HG03378 (cell line): ENCODE measurements at regions not wholly inside any gene's neighbourhood (a gene's known extent, or its start where the extent isn't known, plus 50 kb on each side); places are given as distances from the start of the nearest gene placed in this dataset.

Experiments used
- ATAC-seq: cut with Tn5 transposase; IDR thresholded peaks from one replicate; pipeline ENCODE4 v1.9.1; 2021; ENCODE audit warnings: mild to moderate bottlenecking, moderate library complexity; ENCODE audit not compliant: unreplicated experiment

DNA sequence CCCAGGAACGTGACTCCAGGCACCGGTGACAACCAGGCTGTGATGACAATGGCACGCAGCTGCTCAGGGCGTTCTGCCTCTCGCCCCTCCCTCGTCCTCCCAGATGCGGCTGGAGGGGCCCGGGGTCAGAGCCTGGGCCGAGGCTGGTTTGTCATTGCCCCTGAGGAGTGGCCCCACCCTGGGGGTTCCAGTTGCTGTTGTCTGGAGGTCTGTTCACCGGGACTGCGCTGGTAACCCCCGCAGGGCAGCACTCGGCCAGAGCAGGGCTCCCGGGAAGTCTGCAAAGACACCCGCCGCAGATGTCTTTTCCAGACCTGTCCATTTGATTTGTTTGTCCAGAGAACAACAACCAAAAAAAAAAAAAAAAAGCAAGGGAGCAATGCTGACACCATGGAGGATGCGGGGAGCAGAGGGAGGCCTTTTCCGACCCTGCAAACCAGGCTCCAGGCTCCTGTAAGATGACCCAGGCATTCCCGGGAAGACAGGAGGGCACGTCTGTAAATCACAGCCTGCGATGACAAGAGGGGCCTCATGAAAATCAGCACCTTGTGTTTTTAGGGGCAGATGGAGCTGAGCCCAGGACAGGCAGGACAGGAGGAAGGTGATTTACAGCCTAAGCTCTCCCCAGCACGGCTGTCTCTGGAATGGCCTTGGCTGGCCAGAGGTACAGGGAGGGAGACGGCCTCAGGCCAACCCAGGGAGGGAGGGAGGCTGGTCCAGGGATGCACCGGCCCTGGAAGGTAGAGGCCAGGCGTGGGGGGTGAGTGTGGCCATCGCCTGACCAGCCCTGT is 189.3 kb downstream of the ERMARD start:
- ATAC-seq, result no peak

DNA sequence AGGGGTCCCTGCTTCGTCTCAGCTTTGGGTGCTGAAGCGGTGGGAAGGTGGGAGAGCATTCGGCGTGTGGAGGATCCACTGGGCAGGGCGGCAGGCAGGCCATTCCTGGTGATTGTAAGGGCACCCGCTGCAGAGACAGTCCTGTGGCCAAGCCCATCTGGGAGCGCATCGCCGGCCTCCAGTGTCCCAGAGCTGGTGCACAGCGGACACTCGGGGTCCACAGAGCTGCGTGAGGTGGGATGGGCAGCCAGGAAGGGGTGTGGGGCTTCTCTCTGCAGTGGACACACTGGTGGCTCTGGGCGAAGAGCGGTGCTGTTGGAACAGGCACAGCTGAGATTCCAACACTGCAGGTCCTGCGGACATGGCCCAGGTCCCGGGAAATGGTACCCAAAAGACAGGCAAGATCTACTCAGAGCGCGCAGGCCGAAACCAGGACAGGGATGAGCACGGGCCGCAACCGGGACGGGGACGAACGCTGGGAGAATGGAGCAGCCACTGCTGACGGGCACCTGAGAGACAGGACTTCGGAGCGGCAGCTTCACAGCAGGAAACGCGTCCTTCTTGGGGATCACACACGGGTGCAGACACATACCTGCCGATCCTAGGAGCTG is 188.2 kb downstream of the ERMARD start:
- no peak for ATAC-seq

DNA sequence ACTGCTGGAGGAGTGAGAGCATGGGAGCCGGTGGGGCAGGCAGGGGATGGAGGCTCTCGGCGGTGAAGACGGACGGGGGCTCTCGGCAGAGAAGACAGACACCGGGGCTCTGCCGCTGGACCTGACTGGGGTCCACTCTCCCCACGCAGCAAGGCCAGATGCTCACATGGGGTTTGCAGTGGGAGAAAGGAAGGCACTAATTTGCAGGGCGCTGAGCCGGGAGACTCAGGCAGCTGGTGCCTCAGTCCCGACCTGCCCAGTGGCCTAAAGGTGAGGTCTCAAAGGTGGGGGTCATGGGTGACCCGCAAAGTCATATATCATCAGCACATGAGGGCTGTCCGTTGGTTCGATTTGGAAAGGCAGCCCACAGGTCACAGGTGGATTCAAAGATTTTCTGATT is 187.3 kb downstream of the ERMARD start:
- ATAC-seq, result no peak

DNA sequence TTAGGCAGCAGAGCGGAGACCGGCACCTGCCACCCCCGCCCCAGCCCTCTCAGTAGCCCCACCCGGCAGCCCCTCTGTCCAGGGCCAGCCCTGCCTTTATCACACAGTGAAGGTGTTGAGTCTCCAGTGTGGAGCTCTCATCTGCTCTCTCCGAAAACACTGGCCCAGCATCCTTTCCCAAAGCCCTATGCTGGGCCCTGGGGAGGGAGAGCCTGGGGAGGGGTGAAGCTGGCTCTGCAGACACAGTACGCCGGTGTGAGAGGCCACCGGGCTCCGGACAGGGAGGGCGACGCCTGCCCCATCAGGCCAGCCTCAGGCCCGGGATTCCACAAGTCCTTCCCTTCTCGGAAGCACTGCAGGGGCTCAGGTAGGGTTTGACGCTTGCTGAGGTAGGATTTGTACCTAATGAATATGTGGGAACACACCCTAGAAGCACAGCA is 186.9 kb downstream of the ERMARD start:
- no peak for ATAC-seq

DNA sequence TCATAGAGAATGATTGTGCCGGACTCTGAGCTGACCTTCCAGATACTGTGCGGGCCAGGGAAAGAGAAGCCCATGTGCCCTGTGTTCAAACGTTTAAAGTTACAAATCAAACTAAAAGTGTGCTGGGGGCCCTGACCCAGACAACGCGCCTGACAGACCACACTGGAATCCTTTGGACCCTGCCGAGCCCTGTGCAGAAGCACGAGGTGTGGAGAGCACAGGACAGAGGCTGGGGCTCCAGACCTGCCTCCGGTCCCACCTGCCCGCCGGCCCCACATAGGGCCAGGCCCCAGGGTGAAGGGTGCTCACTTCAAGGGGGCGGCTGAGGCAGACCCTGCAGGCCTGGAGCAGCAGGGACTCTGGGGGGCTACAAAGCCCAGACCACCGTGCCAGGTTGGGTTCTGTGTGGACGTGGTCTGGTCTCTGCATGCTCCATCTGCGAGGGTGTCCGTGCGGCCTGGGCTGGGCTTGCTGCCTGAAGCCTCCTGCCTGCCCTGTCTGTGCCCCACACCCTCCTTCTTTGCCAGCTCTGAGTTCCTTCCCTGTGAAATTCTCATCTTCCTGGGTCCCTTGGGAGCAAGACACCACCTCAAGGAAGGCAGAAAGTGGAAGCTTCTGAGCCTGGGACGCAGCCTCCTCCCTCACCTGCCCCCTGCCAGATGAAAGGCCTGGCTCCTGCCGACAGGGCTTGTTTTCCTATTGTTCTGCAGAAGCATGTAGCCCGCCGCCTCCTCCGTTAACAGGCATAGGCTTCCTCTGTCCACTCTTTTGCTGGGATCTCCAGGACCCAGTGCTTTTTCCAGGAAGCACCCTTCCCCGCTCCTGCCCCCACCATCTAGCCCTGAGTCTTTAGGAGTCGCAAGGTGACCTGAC is 186.2 kb downstream of the ERMARD start:
- ATAC-seq, result no peak

DNA sequence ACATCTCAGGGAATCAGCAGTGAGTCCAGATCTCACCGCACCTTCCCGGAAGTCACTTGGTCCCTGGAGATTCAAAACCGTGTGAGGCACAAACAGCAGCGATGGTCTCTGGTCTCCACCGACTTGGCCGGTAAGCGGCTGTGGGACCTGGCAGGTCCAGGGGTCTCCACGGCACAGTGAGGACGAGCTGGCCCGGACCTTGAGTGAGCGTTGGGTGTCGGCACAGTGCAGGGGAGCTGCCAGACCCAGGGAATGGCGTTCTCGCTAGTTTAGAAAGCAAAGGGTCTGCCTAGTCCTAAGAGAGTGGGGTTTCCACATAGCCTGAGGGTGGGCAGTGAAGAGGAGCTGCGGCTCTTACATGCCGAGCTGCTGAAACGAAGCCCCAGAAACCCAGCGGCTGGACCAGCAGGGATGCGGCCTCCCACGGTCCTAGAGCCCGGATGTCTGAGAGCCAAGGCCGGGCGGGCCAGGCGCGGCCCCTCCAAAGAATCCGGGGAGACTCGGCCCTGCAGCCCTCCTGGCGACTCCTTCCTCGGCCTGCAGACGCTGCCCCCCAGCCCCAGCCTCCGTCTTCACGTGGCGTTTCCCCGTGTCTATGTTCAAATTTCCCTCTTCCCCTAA is 185.0 kb downstream of the ERMARD start:
- no peak for ATAC-seq

DNA sequence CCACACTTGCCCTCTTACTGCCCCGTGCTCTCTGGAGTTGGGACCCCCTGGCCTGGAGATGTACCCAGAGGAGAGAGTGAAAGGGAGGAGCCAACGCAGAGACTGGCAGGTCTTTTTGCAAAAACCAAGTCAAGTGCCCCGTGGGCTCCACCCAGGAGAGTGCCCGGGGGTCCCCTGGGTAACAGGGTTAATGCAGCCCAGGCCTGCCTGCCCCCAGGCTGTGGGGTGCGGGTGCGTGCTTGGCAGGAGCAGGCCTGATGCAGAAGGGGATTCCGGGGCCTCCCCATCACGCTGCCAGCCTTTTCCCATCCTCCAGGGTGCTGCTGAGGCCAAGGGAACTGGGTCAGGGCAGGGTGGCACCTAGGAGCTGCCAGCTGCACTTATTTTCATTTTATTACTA is 184.4 kb downstream of the ERMARD start:
- ATAC-seq, result no peak

DNA sequence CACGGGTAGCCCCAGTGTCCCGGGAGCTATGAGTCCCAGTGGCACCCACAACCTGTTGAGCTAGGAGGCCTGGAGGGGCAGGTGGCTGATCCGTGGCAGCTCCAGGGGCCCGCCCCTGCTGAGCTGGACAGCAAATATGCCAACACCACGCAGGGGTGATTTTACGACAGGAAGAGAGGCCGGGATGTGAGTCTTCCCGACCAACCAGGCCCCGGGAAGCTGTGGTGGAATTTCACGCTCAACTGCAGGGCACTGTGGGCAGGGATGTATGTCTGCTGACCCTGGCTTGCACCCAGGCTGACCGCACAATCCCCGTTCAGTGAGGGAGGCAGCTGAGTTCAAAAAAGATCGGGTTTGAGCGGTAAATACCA is 183.9 kb downstream of the ERMARD start:
- no peak for ATAC-seq

DNA sequence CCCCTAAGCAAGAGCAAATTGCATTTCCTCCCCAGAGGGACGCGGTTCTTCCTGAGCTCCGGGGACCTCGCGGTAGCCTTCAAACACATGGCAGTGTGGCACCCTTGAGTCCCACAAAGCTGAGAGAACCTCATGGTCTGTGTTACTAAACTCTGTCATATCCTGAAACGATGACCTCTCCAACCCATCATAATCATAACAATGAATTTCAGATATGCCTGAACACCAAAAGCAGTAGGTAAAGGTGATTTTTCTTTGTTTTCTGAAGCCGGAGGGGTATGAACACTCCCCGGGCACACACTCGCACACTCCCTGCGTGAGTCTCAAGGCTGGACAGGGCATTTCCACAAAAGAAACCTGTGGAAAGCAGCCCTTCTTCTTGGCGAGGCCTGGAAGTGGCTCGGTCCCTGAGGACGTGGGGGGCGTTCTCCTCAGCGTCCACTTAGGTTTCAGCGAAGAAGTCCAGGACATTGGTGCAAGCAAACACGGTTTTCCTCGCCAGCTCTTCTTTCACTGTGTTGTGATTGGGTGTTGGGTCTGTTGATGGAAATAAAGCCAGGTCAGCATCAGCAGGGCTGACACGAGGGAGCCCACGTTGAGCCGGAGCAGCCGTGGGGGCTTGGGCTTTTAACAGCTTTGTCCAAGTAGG is 183.4 kb downstream of the ERMARD start:
- ATAC-seq, result no peak

DNA sequence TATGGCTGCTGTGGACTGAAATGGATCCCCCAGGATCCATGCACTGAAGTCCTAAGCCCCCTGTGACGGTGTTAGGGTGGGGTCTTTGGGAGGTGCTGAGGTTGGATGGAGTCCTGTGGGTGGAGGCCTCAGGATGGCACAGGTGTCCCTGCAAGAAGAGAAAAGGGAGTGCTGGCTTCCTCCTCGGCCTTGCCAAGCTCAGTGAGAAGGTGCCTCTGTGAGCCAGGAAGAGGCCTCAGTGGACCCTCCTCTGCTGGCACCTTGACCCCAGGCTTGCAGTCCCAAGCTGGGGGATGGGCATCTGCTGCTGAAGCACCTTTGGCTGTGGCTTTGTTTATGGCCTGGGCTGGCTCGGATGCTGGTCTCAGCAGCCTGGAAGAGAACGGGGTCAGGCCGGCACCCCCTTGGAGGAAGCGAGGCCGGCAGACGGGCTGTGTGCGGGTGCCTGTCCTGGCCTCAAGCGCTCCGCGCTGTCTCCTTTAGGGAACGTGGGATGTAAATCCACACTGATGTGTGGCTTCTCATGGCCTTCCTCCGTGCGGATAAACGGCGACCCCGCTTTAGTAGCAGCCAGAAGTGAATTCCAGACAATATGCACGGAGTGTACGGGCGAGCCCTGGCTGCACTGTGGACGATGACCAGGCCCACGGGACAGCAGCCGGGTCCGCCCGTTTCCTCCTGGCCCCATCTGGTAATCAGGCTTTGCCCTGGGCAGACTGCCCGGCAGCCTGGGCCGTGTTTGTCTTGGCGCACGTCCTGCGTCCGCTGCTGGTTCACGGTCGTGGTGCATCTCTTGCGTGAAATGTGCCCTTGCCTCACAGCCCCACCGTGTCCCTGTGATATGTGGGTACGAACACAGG is 182.6 kb downstream of the ERMARD start:
- no peak for ATAC-seq

DNA sequence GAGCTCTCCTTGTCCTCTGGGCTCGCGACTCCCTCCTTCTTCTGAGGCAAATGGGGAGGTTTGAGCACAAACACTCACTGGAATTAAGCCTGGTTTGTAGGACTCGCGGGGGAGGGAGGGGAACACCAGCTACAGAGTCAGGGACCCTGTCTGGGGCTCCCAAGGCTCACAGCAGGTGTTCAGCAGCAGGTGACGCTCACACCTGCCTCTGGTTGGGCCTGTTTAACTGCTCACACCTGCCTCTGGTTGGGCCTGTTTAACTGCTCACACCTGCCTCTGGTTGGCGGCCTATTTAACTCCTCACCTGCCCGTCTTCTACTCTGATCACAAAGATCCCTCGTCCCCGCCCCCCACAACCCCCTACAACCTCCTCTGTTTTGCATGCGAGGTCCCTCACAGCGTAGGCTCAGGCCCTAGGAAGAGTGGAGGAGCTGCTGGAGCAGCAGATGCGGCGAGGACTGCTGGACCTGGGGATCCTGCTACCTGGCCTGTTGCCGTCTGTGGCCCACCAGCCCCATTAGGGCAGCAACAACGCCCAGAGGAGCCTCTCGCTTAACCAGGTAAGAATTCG is 181.9 kb downstream of the ERMARD start:
- no peak for ATAC-seq

DNA sequence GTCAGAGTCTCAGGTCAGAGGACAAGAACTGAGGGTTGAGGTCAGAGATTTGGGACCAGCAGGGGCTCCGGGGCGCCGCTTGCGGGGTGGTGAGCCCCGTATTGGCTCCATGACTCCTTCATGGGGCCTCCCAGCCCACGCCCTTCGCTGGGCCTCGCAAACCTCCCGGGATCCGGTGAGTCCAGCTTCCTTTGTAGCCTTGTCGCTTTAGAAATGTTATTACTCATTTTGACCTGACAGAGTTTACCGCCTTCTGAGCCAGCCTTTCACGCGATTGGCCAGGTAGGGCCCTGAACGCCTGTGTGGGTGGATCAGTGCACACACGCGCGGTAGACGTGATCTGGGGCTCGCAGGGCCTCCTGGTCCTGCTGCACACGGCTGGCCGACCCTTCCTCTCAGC is 181.1 kb downstream of the ERMARD start:
- ATAC-seq, result no peak

DNA sequence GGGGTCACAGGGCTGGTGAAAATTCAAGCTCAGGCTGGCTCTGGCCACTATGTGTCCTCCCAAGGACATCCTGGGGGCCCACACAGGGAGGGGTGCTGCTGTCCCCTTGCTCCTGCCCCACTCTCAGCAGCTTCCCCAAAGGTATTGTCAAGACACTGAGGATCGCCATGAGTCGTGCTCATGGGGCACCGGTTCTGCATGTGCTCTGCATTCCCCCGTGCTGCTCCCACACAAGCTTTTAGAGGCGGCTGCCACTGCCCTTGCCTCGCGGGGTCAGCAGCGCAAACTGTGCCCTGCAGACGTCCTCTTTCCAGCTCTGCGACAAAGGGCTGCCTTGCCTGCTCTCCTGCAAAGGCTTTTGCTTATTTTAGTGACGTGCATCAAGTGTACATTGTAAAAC is 179.8 kb downstream of the ERMARD start:
- no peak for ATAC-seq

DNA sequence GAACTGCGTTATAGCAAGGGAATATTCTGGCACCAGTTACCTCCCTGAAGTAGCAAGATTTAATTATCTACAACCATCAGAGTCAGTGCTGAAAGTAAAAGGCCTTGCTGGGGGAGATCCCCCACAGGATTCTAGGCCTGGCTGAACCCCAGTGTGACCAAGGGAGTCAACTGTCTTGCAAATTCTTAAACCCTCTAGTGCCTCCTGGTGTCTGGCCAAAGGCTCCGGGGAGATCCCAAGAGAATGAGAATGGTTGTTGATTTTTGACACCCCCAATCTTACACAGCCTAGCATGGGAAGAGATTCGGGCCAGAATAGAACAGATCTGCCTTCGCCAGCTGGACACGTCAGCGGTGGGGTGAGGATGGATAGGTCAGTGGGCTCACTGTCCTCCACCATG is 179.4 kb downstream of the ERMARD start:
- ATAC-seq, result no peak

DNA sequence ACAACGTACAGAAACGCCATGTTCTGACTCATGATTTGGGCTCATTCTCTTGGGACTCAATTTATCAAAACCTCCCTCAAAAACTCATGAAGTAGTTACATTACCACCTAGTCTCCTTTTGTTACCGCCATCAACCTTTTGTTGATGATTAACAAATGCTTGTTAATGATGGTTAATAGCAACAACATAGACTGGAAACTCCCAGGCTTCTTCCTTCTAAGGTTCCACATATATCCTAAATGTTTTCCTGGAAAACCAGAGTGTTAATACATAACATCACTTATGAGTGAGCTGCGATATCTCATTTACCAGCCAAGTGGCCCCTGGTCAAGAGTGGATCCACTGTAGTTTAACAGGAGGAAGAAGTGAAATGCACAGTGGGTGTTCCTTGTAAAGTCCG is 176.3 kb downstream of the ERMARD start:
- no peak for ATAC-seq

DNA sequence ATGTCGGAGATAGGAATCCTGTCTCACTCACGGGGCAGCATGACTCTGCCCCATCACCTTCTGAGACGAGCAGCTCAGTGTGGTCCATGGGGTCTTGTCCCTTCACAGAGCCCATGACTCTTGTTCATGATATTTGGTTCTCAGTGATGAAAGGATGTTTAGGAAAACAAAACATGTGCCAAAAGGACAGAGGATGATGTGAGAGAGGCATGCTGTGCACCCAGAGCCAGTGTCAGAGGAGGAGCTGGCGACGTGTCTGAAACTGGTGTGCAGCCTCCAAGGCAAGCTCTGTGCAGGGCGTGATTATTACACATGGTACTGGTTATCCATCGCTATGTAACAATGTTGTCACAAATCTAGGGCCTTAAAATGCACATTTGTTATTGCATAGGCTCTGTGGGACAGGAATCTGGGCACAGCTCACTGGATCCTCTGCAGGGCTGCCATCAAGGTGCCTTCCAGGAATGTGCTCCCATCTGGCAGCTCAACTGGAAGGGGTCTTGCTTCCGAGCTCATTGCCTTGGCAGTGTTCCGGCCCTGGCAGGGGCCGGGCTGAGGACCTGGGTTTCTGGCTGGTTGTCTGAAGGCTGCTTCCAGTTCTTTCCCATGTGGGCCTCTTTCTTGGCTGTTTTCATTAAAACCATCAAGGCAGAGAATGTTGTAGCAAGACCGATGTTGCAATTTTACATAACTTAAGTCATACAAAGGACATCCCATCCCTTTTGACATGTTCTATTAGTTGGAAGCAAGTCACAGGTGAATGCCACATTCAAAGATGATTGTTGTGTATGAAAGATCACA is 175.4 kb downstream of the ERMARD start:
- ATAC-seq, result no peak

DNA sequence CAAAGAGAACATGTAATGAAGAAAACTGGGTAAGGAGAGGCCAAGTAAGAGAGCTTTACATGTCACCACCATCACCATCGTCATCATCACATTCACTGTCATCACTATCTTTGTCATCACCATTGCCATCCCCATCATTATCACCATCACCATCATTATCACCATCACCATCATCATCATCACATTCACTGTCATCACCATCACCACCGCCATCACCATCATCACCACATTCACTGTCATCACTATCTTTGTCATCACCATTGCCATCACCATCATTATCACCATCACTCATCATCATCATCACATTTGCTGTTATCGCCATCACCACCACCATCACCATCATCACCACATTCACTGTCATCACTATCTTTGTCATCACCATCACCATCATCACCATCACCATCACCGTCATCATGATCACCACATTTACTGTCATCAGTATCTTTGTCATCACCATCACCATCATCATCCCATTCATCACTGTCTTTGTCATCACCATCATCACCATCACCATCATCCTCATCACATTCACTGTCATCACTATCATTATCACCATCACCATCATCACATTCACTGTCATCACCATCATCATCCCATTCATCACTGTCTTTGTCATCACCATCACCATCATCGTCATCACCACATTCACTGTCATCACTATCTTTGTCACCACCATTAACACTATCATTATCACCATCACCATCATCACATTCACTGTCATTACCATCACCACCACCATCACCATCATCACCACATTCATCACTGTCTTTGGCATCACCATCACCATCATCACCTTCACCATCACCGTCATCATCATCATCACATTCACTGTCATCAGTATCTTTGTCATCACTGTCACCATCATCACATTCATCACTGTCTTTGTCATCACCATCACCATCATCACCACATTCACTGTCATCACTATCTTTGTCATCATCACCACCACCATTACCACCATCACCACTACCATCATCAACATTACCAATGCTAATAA is 172.3 kb downstream of the ERMARD start:
- no peak for ATAC-seq
